ENCODE measurements at regions not wholly inside any gene's neighbourhood (a gene's known extent, or its start where the extent isn't known, plus 50 kb on each side); places are given as distances from the start of the nearest gene placed in this dataset.
A peak's percentile ranks its signal among the peaks of the same experiment; 100 is the strongest.

DNA sequence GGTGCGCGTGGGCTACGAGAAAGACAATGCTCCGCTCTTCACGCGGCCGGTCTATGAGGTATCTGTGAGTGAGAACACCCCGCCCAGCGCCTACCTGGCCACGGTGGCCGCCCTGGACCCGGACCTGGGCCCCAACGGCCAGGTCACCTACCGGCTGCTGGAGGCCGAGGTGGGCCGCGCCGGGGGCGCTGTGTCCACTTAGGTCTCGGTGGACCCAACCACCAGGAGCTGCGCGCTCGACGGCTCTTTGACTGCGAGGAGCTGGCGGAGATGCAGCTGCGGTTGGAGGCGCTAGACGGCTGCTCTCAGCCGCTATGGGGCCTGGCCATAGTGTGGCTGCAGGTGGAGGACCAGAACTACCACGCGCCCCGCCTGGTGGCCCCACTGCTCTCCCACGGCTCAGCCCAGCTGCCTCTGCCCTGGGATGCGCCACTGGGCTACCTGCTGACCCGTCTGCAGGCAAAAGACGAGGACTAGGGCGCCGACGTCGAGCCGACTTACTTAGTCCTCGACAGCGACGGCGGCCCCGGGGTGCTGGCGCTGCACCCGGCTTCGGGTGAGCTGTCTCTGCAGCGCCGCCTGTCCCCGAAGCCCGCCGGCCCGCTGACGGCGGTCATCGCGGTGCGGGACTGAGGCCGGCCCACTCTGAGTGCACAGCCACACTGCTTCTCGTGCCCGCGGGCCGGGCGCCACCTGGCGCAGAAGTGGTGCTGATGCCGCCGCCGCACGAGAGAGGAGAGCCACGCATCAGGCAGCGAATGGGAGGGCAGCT is 173.0 kb downstream of the OLFM4 start:
- peaks cover 39% of the 10 kb centered on the region for H3K27me3 ChIP-seq (ENCODE audit: control insufficient read depth, insufficient read depth, low read length)
- no peaks in the 10 kb centered on the region for H3K9me3 ChIP-seq (ENCODE audit: control insufficient read depth, insufficient read depth, low read depth, low read length)
- no peak overlapping the region for H3K9ac ChIP-seq (ENCODE audit: low read length)
- H3K36me3 ChIP-seq (ENCODE audit: control insufficient read depth, insufficient read depth, low read length): no peaks in the 10 kb centered on the region
- H3K4me1 ChIP-seq (ENCODE audit: control insufficient read depth, insufficient read depth, low read length): no peaks in the 10 kb centered on the region; the same call in 1 of the 2 replicates
- H3K27ac ChIP-seq (ENCODE audit: low read depth, low read length): no peak overlapping the region
- peak overlapping the region; percentile 48 for H3K4me3 ChIP-seq (ENCODE audit: low read depth, low read length)

DNA sequence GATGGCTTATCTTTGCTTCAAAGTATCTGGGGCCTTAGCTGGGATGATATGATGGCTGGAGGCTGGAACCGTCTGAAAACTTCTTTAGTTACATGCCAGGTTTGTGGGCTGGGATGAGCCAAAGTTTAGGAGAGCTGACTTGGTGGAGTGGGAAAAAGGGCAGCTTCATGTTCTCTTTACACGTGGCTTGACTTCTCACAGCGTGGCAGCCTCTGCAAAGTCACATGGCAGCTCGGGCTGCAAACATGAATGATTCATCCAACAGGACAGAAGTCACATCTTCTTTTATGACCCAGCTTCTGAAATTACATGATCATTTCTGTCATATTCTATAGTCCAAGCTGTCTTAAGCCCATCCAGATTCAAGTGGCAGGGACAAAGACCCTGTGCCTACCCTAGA is 176.0 kb downstream of the OLFM4 start:
- H3K27ac ChIP-seq (ENCODE audit: low read depth, low read length): no peak overlapping the region
- no peaks in the 10 kb centered on the region for H3K4me1 ChIP-seq (ENCODE audit: control insufficient read depth, insufficient read depth, low read length)
- H3K36me3 ChIP-seq (ENCODE audit: control insufficient read depth, insufficient read depth, low read length): no peaks in the 10 kb centered on the region
- no peaks in the 10 kb centered on the region for H3K9me3 ChIP-seq (ENCODE audit: control insufficient read depth, insufficient read depth, low read depth, low read length)
- H3K27me3 ChIP-seq (ENCODE audit: control insufficient read depth, insufficient read depth, low read length): peaks cover 33% of the 10 kb centered on the region
- no peak overlapping the region for H3K4me3 ChIP-seq (ENCODE audit: low read depth, low read length)
- H3K9ac ChIP-seq (ENCODE audit: low read length): no peak overlapping the region

DNA sequence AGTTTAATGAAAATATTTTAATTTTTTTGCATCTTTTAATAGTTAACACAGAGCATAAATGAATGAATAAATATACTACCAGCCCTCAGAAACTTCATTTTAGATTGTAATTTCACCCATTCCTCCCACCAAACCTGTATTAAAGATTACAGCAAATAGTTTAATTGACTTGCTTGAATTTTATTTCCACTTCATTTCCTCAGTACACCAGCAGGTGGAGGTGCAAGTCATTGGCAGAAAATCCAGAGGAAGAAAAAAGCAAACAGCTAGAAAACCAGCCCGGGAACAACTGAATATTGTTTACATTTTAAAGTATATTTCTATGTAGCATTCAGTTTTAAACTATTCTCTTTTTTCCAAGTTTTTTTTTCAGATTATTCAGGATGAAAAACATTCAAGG is 177.8 kb downstream of the OLFM4 start:
- Histone ChIP-seq H3K4me3 (ENCODE audit: low read depth, low read length) (no peak overlapping the region), H3K9ac (ENCODE audit: low read length) (no peak overlapping the region), H3K27me3 (ENCODE audit: control insufficient read depth, insufficient read depth, low read length) (peaks cover 18% of the 10 kb centered on the region), H3K9me3 (ENCODE audit: control insufficient read depth, insufficient read depth, low read depth, low read length) (no peaks in the 10 kb centered on the region), H3K4me1 (ENCODE audit: control insufficient read depth, insufficient read depth, low read length) (no peaks in the 10 kb centered on the region), H3K36me3 (ENCODE audit: control insufficient read depth, insufficient read depth, low read length) (no peaks in the 10 kb centered on the region), H3K27ac (ENCODE audit: low read depth, low read length) (no peak overlapping the region)

DNA sequence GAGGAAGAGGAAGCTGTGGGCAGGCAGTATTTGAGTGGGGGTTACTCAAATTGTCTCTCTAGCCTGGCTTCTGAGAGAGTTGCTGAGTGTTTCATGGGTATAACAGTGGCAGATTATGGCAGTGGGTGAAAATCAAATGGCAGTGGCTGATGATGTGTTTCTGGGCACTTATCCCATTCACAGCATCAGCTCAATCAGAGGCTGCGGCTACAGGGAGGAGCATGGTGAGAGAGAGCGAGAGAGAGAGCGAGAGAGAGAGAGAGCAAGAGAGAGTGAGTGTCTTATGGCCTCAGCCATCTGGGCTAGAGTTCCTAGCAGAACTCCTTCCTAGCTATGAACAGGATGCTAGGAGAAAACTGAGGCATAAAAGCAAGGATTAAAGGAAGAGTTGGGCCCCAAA is 178.9 kb downstream of the OLFM4 start:
- Histone ChIP-seq H3K27me3 (ENCODE audit: control insufficient read depth, insufficient read depth, low read length) (peaks cover 7% of the 10 kb centered on the region), H3K9ac (ENCODE audit: low read length) (no peak overlapping the region)

DNA sequence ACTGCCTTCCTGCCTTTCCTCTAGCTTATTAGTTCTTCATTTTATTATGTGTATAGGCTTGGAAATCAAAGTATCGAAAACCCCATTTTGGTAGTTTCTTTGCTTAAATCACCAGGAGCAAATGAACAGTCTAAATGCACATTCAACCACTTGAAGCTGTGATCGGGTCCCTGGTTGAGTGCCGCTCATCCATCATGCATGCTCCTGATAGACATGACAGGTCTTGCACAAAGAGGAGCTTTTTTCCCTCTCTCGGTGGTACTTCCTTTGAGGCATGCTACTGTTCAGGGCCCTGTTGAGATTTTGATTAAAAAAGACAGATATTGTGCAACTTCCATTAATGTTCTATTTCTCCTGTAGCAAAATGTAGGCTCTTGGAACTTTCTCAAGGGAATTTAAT is 185.8 kb downstream of the OLFM4 start:
- no peaks in the 10 kb centered on the region for H3K4me1 ChIP-seq (ENCODE audit: control insufficient read depth, insufficient read depth, low read length)
- H3K36me3 ChIP-seq (ENCODE audit: control insufficient read depth, insufficient read depth, low read length): no peaks in the 10 kb centered on the region
- H3K27me3 ChIP-seq (ENCODE audit: control insufficient read depth, insufficient read depth, low read length): no peaks in the 10 kb centered on the region
- no peak overlapping the region for H3K4me3 ChIP-seq (ENCODE audit: low read depth, low read length)
- H3K9me3 ChIP-seq (ENCODE audit: control insufficient read depth, insufficient read depth, low read depth, low read length): no peaks in the 10 kb centered on the region
- no peak overlapping the region for H3K9ac ChIP-seq (ENCODE audit: low read length)
- no peak overlapping the region for H3K27ac ChIP-seq (ENCODE audit: low read depth, low read length)

More for the DNA sequence above, 178.9 kb downstream of the OLFM4 start:
- Histone ChIP-seq H3K4me1 (ENCODE audit: control insufficient read depth, insufficient read depth, low read length) (no peaks in the 10 kb centered on the region), H3K27ac (ENCODE audit: low read depth, low read length) (no peak overlapping the region), H3K4me3 (ENCODE audit: low read depth, low read length) (no peak overlapping the region), H3K36me3 (ENCODE audit: control insufficient read depth, insufficient read depth, low read length) (no peaks in the 10 kb centered on the region), H3K9me3 (ENCODE audit: control insufficient read depth, insufficient read depth, low read depth, low read length) (no peaks in the 10 kb centered on the region)

DNA sequence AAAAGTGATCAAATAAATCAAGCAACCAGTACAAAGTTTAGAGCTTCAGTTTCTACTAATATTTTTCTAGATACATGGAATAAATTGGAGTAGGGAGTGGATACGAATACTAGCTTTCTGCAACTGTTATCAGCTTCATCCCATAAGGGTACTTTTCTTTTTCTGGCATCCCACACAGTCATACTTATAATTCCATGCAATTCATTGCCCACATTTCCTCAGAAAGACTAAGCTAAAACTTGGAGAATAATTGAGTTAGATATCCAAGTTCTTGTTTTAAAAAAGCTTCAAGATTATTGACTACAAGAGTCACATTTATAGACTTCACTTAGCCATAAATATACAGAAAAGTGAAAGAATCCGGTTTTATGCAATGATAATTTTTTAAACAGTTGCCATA is 186.9 kb downstream of the OLFM4 start:
- no peaks in the 10 kb centered on the region for H3K9me3 ChIP-seq (ENCODE audit: control insufficient read depth, insufficient read depth, low read depth, low read length)
- H3K4me3 ChIP-seq (ENCODE audit: low read depth, low read length): no peak overlapping the region
- no peaks in the 10 kb centered on the region for H3K4me1 ChIP-seq (ENCODE audit: control insufficient read depth, insufficient read depth, low read length)
- H3K27ac ChIP-seq (ENCODE audit: low read depth, low read length): no peak overlapping the region
- H3K36me3 ChIP-seq (ENCODE audit: control insufficient read depth, insufficient read depth, low read length): no peaks in the 10 kb centered on the region
- H3K9ac ChIP-seq (ENCODE audit: low read length): no peak overlapping the region
- H3K27me3 ChIP-seq (ENCODE audit: control insufficient read depth, insufficient read depth, low read length): no peaks in the 10 kb centered on the region

DNA sequence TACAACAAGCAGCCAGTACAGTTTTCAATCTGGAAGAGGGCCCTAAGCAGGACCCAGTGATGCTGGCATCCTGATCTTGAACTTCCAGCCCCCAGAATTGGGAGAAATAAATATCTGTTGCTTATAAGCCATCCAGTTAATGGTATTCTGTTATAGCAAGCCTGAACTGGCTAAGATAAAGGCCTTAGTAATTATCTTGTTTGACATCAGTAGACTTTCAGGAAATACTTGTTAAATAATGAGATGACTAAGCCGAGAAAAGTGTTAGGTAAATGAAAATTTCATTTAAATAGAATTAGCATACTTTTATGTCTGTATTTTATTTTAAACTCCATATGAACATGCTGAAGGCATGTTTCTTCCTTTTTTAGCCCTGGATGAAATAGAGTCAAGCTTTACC is 188.2 kb downstream of the OLFM4 start:
- Histone ChIP-seq H3K9me3 (ENCODE audit: control insufficient read depth, insufficient read depth, low read depth, low read length) (no peaks in the 10 kb centered on the region), H3K27me3 (ENCODE audit: control insufficient read depth, insufficient read depth, low read length) (no peaks in the 10 kb centered on the region), H3K27ac (ENCODE audit: low read depth, low read length) (no peak overlapping the region), H3K36me3 (ENCODE audit: control insufficient read depth, insufficient read depth, low read length) (no peaks in the 10 kb centered on the region), H3K4me3 (ENCODE audit: low read depth, low read length) (no peak overlapping the region), H3K4me1 (ENCODE audit: control insufficient read depth, insufficient read depth, low read length) (no peaks in the 10 kb centered on the region), H3K9ac (ENCODE audit: low read length) (no peak overlapping the region)

DNA sequence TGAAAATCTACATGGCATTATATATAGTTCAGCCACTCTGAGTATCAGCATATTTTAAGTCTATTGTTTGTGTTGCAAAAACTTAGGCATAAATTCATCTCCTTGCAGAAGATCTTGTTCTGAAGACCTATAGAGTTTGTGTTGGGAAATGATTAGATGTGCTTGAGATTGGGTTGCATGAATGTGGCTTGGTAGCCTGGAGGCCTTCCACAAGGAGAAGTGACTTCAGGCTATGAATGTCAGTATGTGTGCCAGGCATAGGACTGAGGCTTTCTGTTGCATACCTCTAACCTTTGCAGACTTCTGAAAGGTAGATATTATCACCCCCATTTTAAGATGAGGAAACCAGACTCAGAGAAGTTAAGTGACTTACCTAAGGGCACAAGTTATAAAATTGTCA is 188.6 kb downstream of the OLFM4 start:
- Histone ChIP-seq H3K9ac (ENCODE audit: low read length) (no peak overlapping the region), H3K4me3 (ENCODE audit: low read depth, low read length) (no peak overlapping the region), H3K4me1 (ENCODE audit: control insufficient read depth, insufficient read depth, low read length) (no peaks in the 10 kb centered on the region), H3K36me3 (ENCODE audit: control insufficient read depth, insufficient read depth, low read length) (no peaks in the 10 kb centered on the region), H3K27me3 (ENCODE audit: control insufficient read depth, insufficient read depth, low read length) (no peaks in the 10 kb centered on the region), H3K27ac (ENCODE audit: low read depth, low read length) (no peak overlapping the region), H3K9me3 (ENCODE audit: control insufficient read depth, insufficient read depth, low read depth, low read length) (peaks cover 3% of the 10 kb centered on the region; the same call in 1 of the 2 replicates)

DNA sequence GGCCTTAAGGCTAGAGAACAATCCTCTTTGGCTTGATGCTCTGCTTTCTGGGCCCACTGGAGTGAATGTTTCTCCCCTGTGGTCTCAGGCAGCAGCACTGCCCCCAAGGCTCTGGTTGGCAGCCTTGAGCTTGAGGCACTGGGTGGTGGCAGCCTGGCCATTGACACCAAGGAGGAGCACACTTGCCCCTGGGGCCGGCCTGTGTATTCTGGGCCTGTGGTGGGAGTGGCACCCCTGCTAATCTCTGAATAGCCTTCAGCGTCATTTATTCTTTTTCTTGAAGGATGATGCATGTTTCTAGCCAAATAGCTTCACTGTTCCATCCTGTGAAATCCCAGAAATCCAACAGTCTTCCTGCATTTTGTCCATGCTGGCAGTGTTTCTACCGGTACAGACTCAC is 191.4 kb downstream of the OLFM4 start:
- no peak overlapping the region for H3K9ac ChIP-seq (ENCODE audit: low read length)
- peaks cover 13% of the 10 kb centered on the region for H3K9me3 ChIP-seq (ENCODE audit: control insufficient read depth, insufficient read depth, low read depth, low read length)
- no peaks in the 10 kb centered on the region for H3K4me1 ChIP-seq (ENCODE audit: control insufficient read depth, insufficient read depth, low read length)
- no peaks in the 10 kb centered on the region for H3K36me3 ChIP-seq (ENCODE audit: control insufficient read depth, insufficient read depth, low read length)
- no peak overlapping the region for H3K27ac ChIP-seq (ENCODE audit: low read depth, low read length)
- no peak overlapping the region for H3K4me3 ChIP-seq (ENCODE audit: low read depth, low read length)
- no peaks in the 10 kb centered on the region for H3K27me3 ChIP-seq (ENCODE audit: control insufficient read depth, insufficient read depth, low read length)

DNA sequence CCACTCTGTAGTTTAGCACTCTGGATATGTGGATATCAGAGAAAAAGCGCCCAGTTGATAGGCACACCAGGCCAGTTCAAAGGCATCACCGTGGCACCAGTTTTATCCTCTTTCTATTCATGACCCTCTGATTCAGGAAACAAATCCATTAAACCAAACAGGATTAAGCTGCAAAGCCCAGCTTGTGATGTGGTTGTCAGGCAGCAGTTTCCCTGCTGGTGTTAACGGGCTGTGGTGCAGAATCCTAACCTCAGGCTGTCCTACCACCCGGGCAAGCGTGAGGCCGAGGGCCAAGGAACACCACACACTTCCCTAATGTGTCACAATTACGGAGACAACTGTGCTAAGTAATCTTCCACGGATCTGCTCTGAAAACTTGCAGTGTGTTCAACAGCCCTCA is 209.1 kb downstream of the OLFM4 start:
- no peak overlapping the region for H3K9ac ChIP-seq (ENCODE audit: low read length)
- peaks cover 16% of the 10 kb centered on the region for H3K4me1 ChIP-seq (ENCODE audit: control insufficient read depth, insufficient read depth, low read length)
- H3K4me3 ChIP-seq (ENCODE audit: low read depth, low read length): no peak overlapping the region
- H3K36me3 ChIP-seq (ENCODE audit: control insufficient read depth, insufficient read depth, low read length): no peaks in the 10 kb centered on the region
- no peaks in the 10 kb centered on the region for H3K9me3 ChIP-seq (ENCODE audit: control insufficient read depth, insufficient read depth, low read depth, low read length)
- H3K27ac ChIP-seq (ENCODE audit: low read depth, low read length): no peak overlapping the region
- H3K27me3 ChIP-seq (ENCODE audit: control insufficient read depth, insufficient read depth, low read length): no peaks in the 10 kb centered on the region; the same call in 1 of the 2 replicates

DNA sequence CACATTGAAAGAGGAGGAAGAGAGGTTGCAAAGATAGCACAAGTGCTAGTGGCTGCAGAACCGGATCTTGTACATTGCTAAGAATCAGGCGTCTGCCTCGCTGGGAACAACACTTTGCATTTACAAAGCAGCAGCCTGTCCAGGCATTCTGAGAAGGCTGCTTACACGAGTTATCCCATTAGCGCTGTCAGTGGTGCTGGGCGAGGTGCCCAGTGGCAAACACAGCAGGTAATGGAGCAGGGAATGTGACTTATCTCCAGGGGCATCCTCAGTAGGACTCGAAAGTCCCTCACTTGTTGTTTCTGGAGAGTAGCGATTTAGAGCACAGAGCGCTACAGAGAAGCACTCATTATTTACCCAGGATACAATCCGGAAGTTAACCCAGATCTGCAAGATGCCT is 209.6 kb downstream of the OLFM4 start:
- Histone ChIP-seq H3K9ac (ENCODE audit: low read length) (no peak overlapping the region), H3K27me3 (ENCODE audit: control insufficient read depth, insufficient read depth, low read length) (no peaks in the 10 kb centered on the region; the same call in 1 of the 2 replicates), H3K27ac (ENCODE audit: low read depth, low read length) (no peak overlapping the region), H3K4me3 (ENCODE audit: low read depth, low read length) (no peak overlapping the region), H3K9me3 (ENCODE audit: control insufficient read depth, insufficient read depth, low read depth, low read length) (no peaks in the 10 kb centered on the region), H3K4me1 (ENCODE audit: control insufficient read depth, insufficient read depth, low read length) (peaks cover 16% of the 10 kb centered on the region), H3K36me3 (ENCODE audit: control insufficient read depth, insufficient read depth, low read length) (no peaks in the 10 kb centered on the region)

All from HUES6 (cell line).